ENCODE measurements at regions not wholly inside any gene's neighbourhood (a gene's known extent, or its start where the extent isn't known, plus 50 kb on each side); places are given as distances from the start of the nearest gene placed in this dataset.

DNA sequence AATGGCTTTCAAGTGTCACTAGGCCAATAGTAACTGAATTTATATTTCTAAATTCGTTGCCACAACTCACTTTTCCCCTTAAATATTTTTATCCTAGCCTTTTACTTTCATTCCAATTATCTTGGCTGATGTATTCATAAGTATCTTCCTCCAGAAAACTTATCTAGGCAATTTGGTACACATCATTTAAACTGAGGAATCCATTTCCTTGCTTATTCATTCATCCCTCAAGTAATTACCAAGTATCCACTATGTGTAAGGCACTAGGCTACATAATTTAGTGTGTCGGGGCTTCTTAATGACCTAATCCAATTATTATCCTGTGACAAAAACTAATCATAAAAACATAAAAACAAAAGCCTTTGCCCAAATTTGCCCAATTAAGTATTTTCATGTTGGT is 258.3 kb upstream of the TCF21 start:
- TF ChIP-seq RAD21 (conservative IDR thresholded peaks at IDR 0.05) (no peak), SMC3 (conservative IDR thresholded peaks at IDR 0.05; ENCODE audit: poor library complexity) (no peak), EZH2 (IDR thresholded peaks at IDR 0.05; ENCODE audit: borderline replicate concordance, insufficient read depth, low read length, poor library complexity, severe bottlenecking) (no peak)
- TF ChIP-seq, protein P1, sequence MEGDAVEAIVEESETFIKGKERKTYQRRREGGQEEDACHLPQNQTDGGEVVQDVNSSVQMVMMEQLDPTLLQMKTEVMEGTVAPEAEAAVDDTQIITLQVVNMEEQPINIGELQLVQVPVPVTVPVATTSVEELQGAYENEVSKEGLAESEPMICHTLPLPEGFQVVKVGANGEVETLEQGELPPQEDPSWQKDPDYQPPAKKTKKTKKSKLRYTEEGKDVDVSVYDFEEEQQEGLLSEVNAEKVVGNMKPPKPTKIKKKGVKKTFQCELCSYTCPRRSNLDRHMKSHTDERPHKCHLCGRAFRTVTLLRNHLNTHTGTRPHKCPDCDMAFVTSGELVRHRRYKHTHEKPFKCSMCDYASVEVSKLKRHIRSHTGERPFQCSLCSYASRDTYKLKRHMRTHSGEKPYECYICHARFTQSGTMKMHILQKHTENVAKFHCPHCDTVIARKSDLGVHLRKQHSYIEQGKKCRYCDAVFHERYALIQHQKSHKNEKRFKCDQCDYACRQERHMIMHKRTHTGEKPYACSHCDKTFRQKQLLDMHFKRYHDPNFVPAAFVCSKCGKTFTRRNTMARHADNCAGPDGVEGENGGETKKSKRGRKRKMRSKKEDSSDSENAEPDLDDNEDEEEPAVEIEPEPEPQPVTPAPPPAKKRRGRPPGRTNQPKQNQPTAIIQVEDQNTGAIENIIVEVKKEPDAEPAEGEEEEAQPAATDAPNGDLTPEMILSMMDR (IDR thresholded peaks at IDR 0.05; ENCODE audit: poor library complexity, severe bottlenecking), result no peak

Data from neural cell (in vitro differentiated cells).